Esophagus muscularis mucosa (tissue), 4 donors: ENCODE measurements at regions not wholly inside any gene's neighbourhood (a gene's known extent, or its start where the extent isn't known, plus 50 kb on each side); places are given as distances from the start of the nearest gene placed in this dataset.

Source experiments
- CTCF ChIP-seq, 3 experiments: fragments of 200-600 bp in 2 of 3; fragments of 450-650 bp in 1 of 3; sonication (generic) in 2 of 3; IDR thresholded peaks; one replicate each; pipeline ENCODE4 v1.5.1; 2017 to 2019; ENCODE audit warnings: antibody characterized with exemption in 3 of 3, mild to moderate bottlenecking in 2 of 3, moderate library complexity in 1 of 3
- EP300 ChIP-seq: sonication (generic); formaldehyde crosslinking; IDR thresholded peaks from one replicate; pipeline ENCODE4 v1.6.1; 2017; ENCODE audit warnings: antibody characterized with exemption
- POLR2AphosphoS5 ChIP-seq, 2 donors: sonication (generic); formaldehyde crosslinking; IDR thresholded peaks; one replicate each; pipeline ENCODE4 v1.6.1; 2017; ENCODE audit warnings: antibody characterized with exemption in 2 of 2

GRCh38 chr10:44572146-44572545, 187.2 kb upstream of the CXCL12 start:
- TF ChIP-seq CTCF (IDR thresholded peaks at IDR 0.05) (no peak), POLR2AphosphoS5 (IDR thresholded peaks at IDR 0.05) (no peak), EP300 (no peak)
